SK-N-SH treated with all-trans-retinoic acid at 6 μM for 48 hours (cell line): ENCODE measurements at regions not wholly inside any gene's neighbourhood (a gene's known extent, or its start where the extent isn't known, plus 50 kb on each side); places are given as distances from the start of the nearest gene placed in this dataset.

Experiments
- ATAC-seq: fragments of 200-7000 bp; cut with Tn5 transposase; 3 replicates; pipeline ENCODE4 v1.9.1; 2020; ENCODE audit warnings: mild to moderate bottlenecking, moderate library complexity
- ARNTL ChIP-seq: fragments of 450-650 bp; formaldehyde crosslinking; IDR thresholded peaks from 2 replicates; pipeline ENCODE4 v1.5.0; 2020; ENCODE audit warnings: low read depth, mild to moderate bottlenecking, moderate library complexity, borderline replicate concordance
- BACH2 ChIP-seq: fragments of 250-450 bp; sonication (Bioruptor Pico); IDR thresholded peaks from 2 replicates; pipeline ENCODE4 v1.9.0; 2021; ENCODE audit warnings: mild to moderate bottlenecking, borderline replicate concordance
- CREB5 ChIP-seq: fragments of 250-450 bp; sonication (Bioruptor Pico); IDR thresholded peaks from 2 replicates; pipeline ENCODE4 v1.5.1; 2020; ENCODE audit warnings: low read depth, mild to moderate bottlenecking, moderate library complexity
- CSDC2 ChIP-seq: fragments of 250-450 bp; sonication (Bioruptor Pico); IDR thresholded peaks from 2 replicates; pipeline ENCODE4 v1.5.0; 2020; ENCODE audit warnings: mild to moderate bottlenecking, moderate library complexity
- CSRNP3 ChIP-seq: fragments of 250-450 bp; sonication (Bioruptor Pico); IDR thresholded peaks from 2 replicates; pipeline ENCODE4 v1.5.1; 2021; ENCODE audit warnings: mild to moderate bottlenecking, moderate library complexity
- ESRRG ChIP-seq: fragments of 250-450 bp; sonication (Bioruptor Pico); IDR thresholded peaks from 2 replicates; pipeline ENCODE4 v1.6.1; 2021; ENCODE audit warnings: mild to moderate bottlenecking
- GLIS3 ChIP-seq: fragments of 250-450 bp; sonication (Bioruptor Pico); IDR thresholded peaks from 2 replicates; pipeline ENCODE4 v1.5.0; 2020; ENCODE audit warnings: mild to moderate bottlenecking, moderate library complexity
- ISL1 ChIP-seq: fragments of 250-450 bp; sonication (Bioruptor Pico); IDR thresholded peaks from 2 replicates; pipeline ENCODE4 v2.1.2; 2022; ENCODE audit warnings: mild to moderate bottlenecking, moderate library complexity
- OSR1 ChIP-seq: fragments of 250-450 bp; sonication (Bioruptor Pico); IDR thresholded peaks from 2 replicates; pipeline ENCODE4 v1.8.0; 2022; ENCODE audit warnings: moderate library complexity, mild to moderate bottlenecking, inconsistent platforms
- PATZ1 ChIP-seq: fragments of 250-450 bp; sonication (Bioruptor Pico); IDR thresholded peaks from 2 replicates; pipeline ENCODE4 v1.8.0; 2020; ENCODE audit warnings: mild to moderate bottlenecking, moderate library complexity, borderline replicate concordance
- POU6F1 ChIP-seq: fragments of 250-450 bp; sonication (Bioruptor Pico); IDR thresholded peaks from 2 replicates; pipeline ENCODE4 v1.8.0; 2021; ENCODE audit warnings: low read depth, mild to moderate bottlenecking, moderate library complexity, borderline replicate concordance
- PPARA ChIP-seq: fragments of 250-450 bp; sonication (Bioruptor Pico); IDR thresholded peaks from 2 replicates; pipeline ENCODE4 v1.5.0; 2020; ENCODE audit warnings: mild to moderate bottlenecking, borderline replicate concordance
- RARB ChIP-seq: fragments of 250-450 bp; sonication (Bioruptor Pico); IDR thresholded peaks from 2 replicates; pipeline ENCODE4 v1.8.0; 2021; ENCODE audit warnings: mild to moderate bottlenecking, moderate library complexity
- TCF4 ChIP-seq: fragments of 250-450 bp; sonication (Bioruptor Pico); IDR thresholded peaks from 2 replicates; pipeline ENCODE4 v1.8.0; 2021; ENCODE audit warnings: mild to moderate bottlenecking, moderate library complexity, borderline replicate concordance
- TOX ChIP-seq: fragments of 250-450 bp; sonication (Bioruptor Pico); IDR thresholded peaks from 2 replicates; pipeline ENCODE4 v1.8.0; 2021; ENCODE audit warnings: mild to moderate bottlenecking, moderate library complexity, borderline replicate concordance
- TSHZ2 ChIP-seq: fragments of 250-450 bp; sonication (Bioruptor Pico); IDR thresholded peaks from 2 replicates; pipeline ENCODE4 v1.5.0; 2020; ENCODE audit warnings: mild to moderate bottlenecking, moderate library complexity
- ZFP3 ChIP-seq: fragments of 250-450 bp; sonication (Bioruptor Pico); IDR thresholded peaks from 2 replicates; pipeline ENCODE4 v1.5.0; 2020; ENCODE audit warnings: mild to moderate bottlenecking, moderate library complexity
- ZFP30 ChIP-seq: fragments of 450-650 bp; formaldehyde crosslinking; IDR thresholded peaks from 2 replicates; pipeline ENCODE4 v1.5.0; 2022; ENCODE audit warnings: mild to moderate bottlenecking, moderate library complexity
- ZNF565 ChIP-seq: fragments of 450-650 bp; formaldehyde crosslinking; conservative IDR thresholded peaks from 2 replicates; pipeline ENCODE4 v1.5.0; 2020; ENCODE audit warnings: low read depth, mild to moderate bottlenecking, moderate library complexity
- ZNF70 ChIP-seq: fragments of 450-650 bp; formaldehyde crosslinking; IDR thresholded peaks from 2 replicates; pipeline ENCODE4 v1.5.0; 2020; ENCODE audit warnings: mild to moderate bottlenecking, moderate library complexity
- ZNF8 ChIP-seq: fragments of 450-650 bp; formaldehyde crosslinking; IDR thresholded peaks from 2 replicates; pipeline ENCODE4 v1.5.0; 2020; ENCODE audit warnings: mild to moderate bottlenecking, moderate library complexity

GRCh38 chr14:71208702-71209357 lies 301.6 kb downstream of the PCNX1 start:
- TF ChIP-seq ZNF8 (CRISPR knock-in tag) (no peak), ISL1 (CRISPR knock-in tag) (no peak), TSHZ2 (no peak), ESRRG (no peak), TOX (CRISPR knock-in tag) (no peak), OSR1 (CRISPR knock-in tag) (no peak), CREB5 (CRISPR knock-in tag) (no peak), ZFP30 (CRISPR knock-in tag) (no peak), CSDC2 (CRISPR knock-in tag) (no peak), ZNF565 (CRISPR knock-in tag) (no peak), PATZ1 (CRISPR knock-in tag) (no peak), ZFP3 (no peak), RARB (no peak), ARNTL (CRISPR knock-in tag) (no peak), TCF4 (CRISPR knock-in tag) (no peak), ZNF70 (no peak), POU6F1 (no peak), PPARA (CRISPR knock-in tag) (no peak), GLIS3 (CRISPR knock-in tag) (no peak), BACH2 (CRISPR knock-in tag) (no peak)
- ATAC-seq = no peak

GRCh38 chr14:71209888-71210287 lies 302.6 kb downstream of the PCNX1 start:
- TF ChIP-seq OSR1 (CRISPR knock-in tag) (no peak), TSHZ2 (no peak), CSDC2 (CRISPR knock-in tag) (no peak), CREB5 (CRISPR knock-in tag) (no peak), ZNF8 (CRISPR knock-in tag) (no peak), ISL1 (CRISPR knock-in tag) (no peak), PPARA (CRISPR knock-in tag) (no peak), ZFP30 (CRISPR knock-in tag) (no peak), BACH2 (CRISPR knock-in tag) (no peak), POU6F1 (no peak), CSRNP3 (CRISPR knock-in tag) (no peak)
- ATAC-seq = no peak
